Ovary (tissue), 7 donors: ENCODE measurements at regions not wholly inside any gene's neighbourhood (a gene's known extent, or its start where the extent isn't known, plus 50 kb on each side); places are given as distances from the start of the nearest gene placed in this dataset.

ENCODE experiments used
- DNase-seq, 5 donors: peaks; one replicate each; pipeline ENCODE4 v3.0.0-alpha.2; 2019 to 2020
- H3K27ac ChIP-seq, 2 donors: fragments of 200-600 bp; one replicate each; pipeline versions ENCODE4 v1.5.1 to v1.8.0; 2019 to 2022
- H3K27me3 ChIP-seq: fragments of 200-600 bp; one replicate; pipeline ENCODE4 v1.8.0; 2022
- H3K36me3 ChIP-seq: fragments of 200-600 bp; sonication (generic); one replicate; pipeline ENCODE4 v1.5.1; 2019
- H3K4me1 ChIP-seq: one replicate; pipeline ENCODE4 v1.8.1; 2013; ENCODE audit warnings: mild to moderate bottlenecking, moderate library complexity; ENCODE audit not compliant: insufficient read depth
- H3K4me3 ChIP-seq: fragments of 200-600 bp; sonication (generic); one replicate; pipeline ENCODE4 v1.5.1; 2017
- H3K9me3 ChIP-seq, 2 donors: fragments of 200-600 bp in 1 of 2; sonication (generic) in 1 of 2; one replicate each; pipeline versions ENCODE4 v1.5.1 to v1.8.1; 2013 to 2019; ENCODE audit warnings: mild to moderate bottlenecking in 1 of 2, moderate library complexity in 1 of 2
- CTCF ChIP-seq, 3 donors: fragments of 450-650 bp in 2 of 3; fragments of 200-600 bp in 1 of 3; IDR thresholded peaks; one replicate each; pipeline versions ENCODE4 v1.5.1 to v1.8.0; 2016 to 2022; ENCODE audit warnings: antibody characterized with exemption in 3 of 3, mild to moderate bottlenecking in 1 of 3
- EP300 ChIP-seq: sonication (generic); formaldehyde crosslinking; IDR thresholded peaks from one replicate; pipeline ENCODE4 v1.6.1; 2017; ENCODE audit warnings: antibody characterized with exemption
- POLR2A ChIP-seq: fragments of 450-650 bp; IDR thresholded peaks from one replicate; pipeline ENCODE4 v1.6.1; 2017; ENCODE audit warnings: antibody characterized with exemption, mild to moderate bottlenecking, moderate library complexity
- WGBS, 3 donors: extraction: QIAGEN DNeasy Blood & Tissue Kit in 1 of 3; methylation state at CpG; one replicate each; pipeline versions ENCODE4 v1.1.5 to v1.1.7; 2013 to 2017; 5-methylcytosine and 5-hydroxymethylcytosine counted together
- intact Hi-C, 4 donors: fragments of 100-400 bp; cut with DNase I; formaldehyde crosslinking; loops; one replicate each; pipeline versions ENCODE4 v1.11.0 to v1.15.1; 2022 to 2023
- donor health status: DM: no; HTN: no; CAD: no; lungs with moderate emphysema.
- donor health status: DM: no; HTN: no; CAD: no.
- donor health status: Bipolar disorder and iron deficiency.
- donor health status: DM: no; HTN: no; CAD: no.
- donor health status: DM: yes; HTN: yes; CAD: no.

- no peaks in the 10 kb centered on the region for H3K27me3 ChIP-seq
- TF ChIP-seq CTCF (IDR thresholded peaks at IDR 0.05) (no peak), EP300 (no peak), POLR2A (no peak)
- no peak overlapping the region for H3K4me3 ChIP-seq
- no peak for DNase-seq
- H3K27ac ChIP-seq: no peak overlapping the region
- no peaks in the 10 kb centered on the region for H3K36me3 ChIP-seq
- intact Hi-C loops: no loop called here
- no peaks in the 10 kb centered on the region for H3K9me3 ChIP-seq
- WGBS, 3 donors: 79 to 89% (median 83%) methylated on average over 2 of the region's 2 CpGs
- no peaks in the 10 kb centered on the region for H3K4me1 ChIP-seq
These were observed 68.9 kb downstream of the MTERF1 start for GRCh38 chr7:91811641-91812040.

- H3K4me1 ChIP-seq: no peaks in the 10 kb centered on the region
- TF ChIP-seq CTCF (IDR thresholded peaks at IDR 0.05) (no peak), EP300 (no peak), POLR2A (no peak)
- DNase-seq: no peak
- no peaks in the 10 kb centered on the region for H3K36me3 ChIP-seq
- H3K4me3 ChIP-seq: no peak overlapping the region
- no peaks in the 10 kb centered on the region for H3K27me3 ChIP-seq
- intact Hi-C loops: no loop called here
- no peaks in the 10 kb centered on the region for H3K9me3 ChIP-seq
- H3K27ac ChIP-seq: no peak overlapping the region
- 74 to 84% (median 83%) methylated on average over 3 of the region's 3 CpGs for WGBS, 3 donors
These were observed 68.1 kb downstream of the MTERF1 start for GRCh38 chr7:91812388-91812787.

GRCh38 chr7:91814189-91814588 is 66.3 kb downstream of the MTERF1 start:
- intact Hi-C loops: no loop called here
- no peaks in the 10 kb centered on the region for H3K27me3 ChIP-seq
- H3K27ac ChIP-seq: no peak overlapping the region

More at GRCh38 chr7:91814189-91814588, 66.3 kb downstream of the MTERF1 start:
- H3K4me3 ChIP-seq: no peak overlapping the region
- H3K9me3 ChIP-seq: no peaks in the 10 kb centered on the region
- TF ChIP-seq CTCF (IDR thresholded peaks at IDR 0.05): no peak
- TF ChIP-seq EP300: no peak
- TF ChIP-seq POLR2A: no peak
- no peaks in the 10 kb centered on the region for H3K4me1 ChIP-seq
- DNase-seq: no peak
- no peaks in the 10 kb centered on the region for H3K36me3 ChIP-seq
- WGBS, 3 donors: 94 to 97% (median 97%) methylated on average over 1 of the region's 1 CpG
